ENCODE measurements at regions not wholly inside any gene's neighbourhood (a gene's known extent, or its start where the extent isn't known, plus 50 kb on each side); places are given as distances from the start of the nearest gene placed in this dataset.
A peak's percentile ranks its signal among the peaks of the same experiment; 100 is the strongest.
"Not testable (repeated sequence)": the region's sequence is repeated elsewhere in the genome, so short reads cannot be mapped to it uniquely, and the experiment has no call there.

DNA sequence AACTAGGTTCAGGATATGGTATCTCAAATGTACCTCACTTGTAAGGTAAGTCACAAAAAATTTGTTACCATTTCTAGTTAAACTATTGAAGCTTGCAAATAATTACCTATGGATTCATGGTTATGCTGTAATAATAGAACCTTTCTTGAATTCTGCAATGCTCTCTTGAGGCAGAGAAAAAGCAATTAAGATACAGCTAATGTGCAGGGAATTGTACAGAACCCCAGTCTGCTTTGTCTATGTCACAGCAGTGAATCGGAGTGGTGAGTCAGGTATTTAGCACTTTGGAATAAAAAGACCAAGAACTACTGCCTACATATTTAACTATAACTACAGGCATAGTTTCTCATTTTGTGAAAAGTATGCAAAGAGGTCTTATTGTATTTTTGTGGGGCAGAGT is 228.7 kb upstream of the GOT2 start:
- no peak for DNase-seq (ENCODE audit: low spot score)

DNA sequence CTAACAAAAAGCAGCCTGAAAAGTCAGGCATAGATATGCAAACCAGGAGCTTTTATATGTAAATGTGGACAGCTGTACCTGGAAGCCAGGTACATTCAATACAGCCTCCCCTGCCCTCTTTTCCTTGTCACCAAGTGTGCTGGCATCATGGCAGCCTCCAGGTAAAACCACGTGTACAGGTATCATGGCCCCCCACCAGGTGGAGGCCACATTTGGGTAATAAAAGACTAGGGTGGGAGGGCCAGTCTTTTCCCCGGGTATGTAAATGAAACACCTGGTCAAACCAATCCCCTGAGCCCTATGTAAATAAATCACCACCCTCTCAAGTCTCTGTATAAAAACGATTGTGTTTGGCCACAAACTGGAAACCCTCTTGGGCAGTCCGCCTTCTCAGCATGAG is 226.4 kb upstream of the GOT2 start:
- no peak for DNase-seq (ENCODE audit: low spot score)

DNA sequence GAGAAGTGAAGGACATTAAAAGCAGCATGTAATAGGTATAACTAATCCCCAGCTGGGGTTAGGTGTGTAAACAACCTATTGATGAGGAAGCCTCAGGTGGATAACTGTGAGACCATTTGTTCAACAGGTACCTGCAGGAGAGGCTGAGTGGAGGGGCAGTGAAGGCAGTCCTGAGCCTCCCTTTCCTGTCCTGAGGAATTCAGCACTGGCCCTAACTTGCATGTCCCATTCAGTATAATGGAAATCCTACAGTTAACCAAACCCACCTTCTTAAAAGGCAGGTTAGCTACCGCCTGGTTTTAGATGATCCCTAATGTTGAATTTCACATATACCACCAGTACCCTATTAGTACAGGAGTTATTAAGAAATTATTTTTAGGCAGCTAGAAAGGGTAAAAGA is 225.9 kb upstream of the GOT2 start:
- DNase-seq (ENCODE audit: low spot score), result no peak

DNA sequence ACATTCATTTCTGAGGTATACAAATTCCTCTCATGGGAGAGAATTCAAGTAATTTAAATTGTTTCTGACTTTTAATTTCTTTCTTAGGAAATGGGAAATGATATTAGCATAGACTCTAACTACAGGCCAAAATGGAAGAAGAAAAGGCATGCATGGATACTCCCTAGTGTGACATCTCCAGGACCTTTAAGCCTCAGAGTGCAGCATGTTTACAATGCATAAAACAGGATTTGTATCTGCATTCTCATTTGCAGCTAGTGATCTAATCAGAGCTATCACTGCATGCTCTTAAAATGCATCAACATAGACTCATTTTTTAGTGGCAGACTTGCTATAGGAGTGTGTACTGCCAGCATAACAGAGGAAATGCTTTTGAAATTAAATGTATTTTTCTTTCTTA is 224.6 kb upstream of the GOT2 start:
- no peak for DNase-seq (ENCODE audit: low spot score)

DNA sequence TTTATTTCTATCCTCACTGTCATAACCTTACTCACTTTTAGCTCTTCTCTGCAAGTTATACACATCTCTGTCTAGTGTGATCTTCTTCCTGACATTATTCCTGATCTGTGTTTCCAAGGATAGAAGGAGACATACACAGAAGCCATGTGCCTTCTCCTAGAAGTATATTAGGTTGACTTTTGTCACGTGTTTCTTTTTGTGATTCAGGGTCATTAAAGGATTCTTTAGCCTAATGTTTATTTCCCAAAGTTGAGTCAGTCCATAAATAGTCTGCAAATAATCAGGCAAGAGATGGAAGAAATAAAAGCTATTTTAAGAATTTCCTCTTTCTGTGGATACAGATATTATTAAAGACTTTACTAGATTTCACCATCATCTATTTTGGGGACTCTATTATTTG is 214.1 kb upstream of the GOT2 start:
- no peak for DNase-seq (ENCODE audit: low spot score)

DNA sequence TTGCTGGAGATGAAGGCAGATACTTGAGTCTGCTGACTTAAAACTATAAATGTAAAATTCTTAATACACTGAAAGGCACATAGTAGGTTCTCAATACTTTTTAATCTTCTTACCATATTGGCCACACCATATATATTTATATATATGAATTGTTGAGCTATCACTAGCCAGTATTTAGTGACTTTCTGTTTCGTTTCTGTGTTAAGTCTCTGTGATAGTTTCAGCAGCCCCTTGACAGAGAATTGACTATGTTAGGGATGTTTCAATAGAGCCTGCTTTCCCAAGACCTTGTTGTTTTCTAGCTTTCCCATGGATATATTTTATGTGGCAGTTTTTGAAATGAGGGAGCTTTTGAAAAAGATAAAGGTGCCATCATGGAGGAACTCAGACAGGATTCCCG is 206.5 kb upstream of the GOT2 start:
- no peak for DNase-seq (ENCODE audit: low spot score)

DNA sequence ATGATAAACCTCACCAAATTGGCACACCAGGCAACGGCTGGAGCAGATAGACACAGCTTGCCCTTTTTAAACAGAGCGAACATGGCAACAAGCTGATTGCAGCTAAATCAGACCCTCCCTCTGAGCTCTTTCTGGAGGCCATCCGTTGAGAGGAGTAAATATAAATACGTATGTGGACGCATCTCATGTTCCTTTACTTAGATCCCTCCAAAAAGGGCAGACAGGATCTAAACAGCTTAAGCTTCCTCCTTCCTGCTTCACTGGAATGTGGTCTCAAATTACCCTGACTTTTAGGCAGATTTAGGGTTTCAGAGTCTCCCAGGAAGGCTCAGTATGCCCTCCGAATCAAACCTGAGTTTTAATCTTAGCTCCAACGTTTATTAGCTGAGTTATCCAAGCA is 204.7 kb upstream of the GOT2 start:
- DNase-seq (ENCODE audit: low spot score), result no peak

DNA sequence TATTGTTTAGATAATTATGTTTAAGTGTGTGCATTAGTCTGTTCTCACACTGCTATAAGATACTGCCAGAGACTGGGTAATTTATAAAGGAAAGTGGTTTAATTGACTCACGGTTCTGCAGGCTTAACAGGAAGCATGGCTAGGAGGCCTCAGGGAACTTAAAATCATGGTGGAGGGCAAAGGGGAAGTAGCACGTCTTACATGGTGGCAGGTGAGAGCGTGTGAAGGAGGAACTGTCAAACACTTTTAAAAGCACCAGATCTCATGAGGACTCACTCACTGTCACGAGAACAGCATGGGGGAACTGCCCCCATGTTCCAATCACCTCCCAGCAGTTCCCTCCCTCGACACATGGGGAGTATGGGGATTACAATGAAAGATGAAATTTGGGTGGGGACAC is 203.5 kb upstream of the GOT2 start:
- DNase-seq (ENCODE audit: low spot score), result no peak

DNA sequence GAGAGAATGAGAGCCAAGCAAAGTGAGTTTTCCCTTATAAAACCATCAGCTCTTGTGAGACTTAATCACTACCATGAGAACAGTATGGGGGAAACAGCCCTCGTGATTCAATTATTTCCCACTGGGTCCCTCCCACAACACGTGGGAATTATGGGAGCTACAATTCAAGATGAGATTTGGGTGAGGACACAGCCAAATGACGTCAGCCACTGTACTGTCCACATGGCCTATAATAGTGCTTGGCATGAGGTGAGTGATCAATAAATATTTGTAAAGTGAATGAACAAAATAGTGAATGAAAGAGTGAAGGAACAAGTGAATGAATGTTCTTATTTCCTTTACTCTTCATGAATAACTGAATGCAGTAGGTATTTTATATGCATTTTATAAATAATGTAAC is 199.1 kb upstream of the GOT2 start:
- DNase-seq (ENCODE audit: low spot score), result no peak

DNA sequence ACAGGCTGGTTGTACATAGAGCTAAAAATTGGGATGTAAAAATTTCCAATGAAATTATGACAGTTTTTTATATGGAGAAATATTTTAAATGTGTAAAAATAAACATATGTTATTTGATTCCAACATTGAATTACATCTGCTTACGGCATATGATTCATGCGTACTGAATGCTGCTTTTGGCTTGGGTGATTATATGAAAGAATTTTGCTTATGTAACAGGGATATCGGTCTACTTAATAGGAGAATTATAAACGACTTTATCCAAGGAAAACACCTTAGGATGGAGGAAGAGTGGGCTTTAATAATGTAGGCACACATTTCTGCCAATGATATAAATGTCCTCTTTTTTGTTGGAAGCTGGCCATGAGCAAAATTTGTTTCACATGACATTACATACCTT is 197.3 kb upstream of the GOT2 start:
- no peak for DNase-seq (ENCODE audit: low spot score)

DNA sequence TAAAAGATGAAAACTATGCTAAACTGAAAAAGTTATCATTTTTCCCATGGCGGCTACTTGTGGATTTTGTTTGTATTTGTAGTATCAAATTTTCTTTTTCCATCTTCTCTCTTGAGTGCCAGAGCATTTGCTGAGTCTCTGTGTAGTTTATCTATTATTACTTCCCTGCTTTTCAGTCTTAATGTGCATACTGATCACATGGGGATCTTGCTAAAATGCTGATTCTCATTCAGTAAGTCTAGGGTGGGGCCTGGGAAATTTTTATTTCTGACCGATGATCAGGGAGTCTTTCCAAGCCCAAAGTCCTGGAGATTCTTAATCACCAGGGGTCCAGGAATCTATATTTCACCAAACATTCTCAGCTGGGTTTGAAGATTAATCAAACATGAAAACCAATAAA is 189.0 kb upstream of the GOT2 start:
- DNase-seq (ENCODE audit: low spot score), result no peak

DNA sequence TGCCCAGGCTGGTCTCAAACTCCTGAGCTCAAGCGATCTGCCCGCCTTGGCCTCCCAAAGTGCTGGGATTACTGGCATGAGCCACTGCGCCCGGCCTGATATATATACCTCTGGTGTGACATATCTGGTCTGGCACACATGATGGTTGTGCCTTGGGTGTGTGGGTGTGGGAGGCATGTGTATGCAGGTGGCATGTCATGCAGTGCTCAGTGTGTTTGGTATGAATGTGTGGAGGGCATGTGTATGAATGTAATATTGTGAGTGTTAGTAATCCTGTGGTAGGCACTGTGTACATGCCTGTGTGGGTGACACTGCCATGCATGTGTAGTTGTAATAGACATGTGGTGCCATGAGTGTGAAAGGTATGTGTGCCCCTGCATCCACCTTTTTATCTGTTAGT is 179.3 kb upstream of the GOT2 start:
- no peak for DNase-seq (ENCODE audit: low spot score)

DNA sequence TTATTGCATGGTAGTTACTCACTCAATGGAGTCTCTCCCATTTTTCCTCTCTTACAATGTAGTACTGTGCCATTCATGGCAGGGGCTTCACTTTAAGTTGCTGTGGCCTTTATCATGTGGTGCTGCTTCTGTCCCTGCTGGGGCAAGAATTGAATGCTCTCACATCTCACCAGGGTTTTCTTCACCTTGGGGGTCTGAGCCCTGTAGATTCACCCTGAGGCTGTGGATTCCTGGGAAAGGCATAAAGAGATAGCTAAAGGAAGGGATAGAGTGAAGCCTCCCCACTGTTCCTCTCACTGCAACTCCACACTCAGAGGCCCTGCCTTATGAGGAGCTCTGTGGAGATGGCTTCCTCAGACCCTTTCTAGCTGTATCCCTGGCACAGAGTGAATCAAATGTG is 178.5 kb upstream of the GOT2 start:
- no peak for DNase-seq (ENCODE audit: low spot score)

DNA sequence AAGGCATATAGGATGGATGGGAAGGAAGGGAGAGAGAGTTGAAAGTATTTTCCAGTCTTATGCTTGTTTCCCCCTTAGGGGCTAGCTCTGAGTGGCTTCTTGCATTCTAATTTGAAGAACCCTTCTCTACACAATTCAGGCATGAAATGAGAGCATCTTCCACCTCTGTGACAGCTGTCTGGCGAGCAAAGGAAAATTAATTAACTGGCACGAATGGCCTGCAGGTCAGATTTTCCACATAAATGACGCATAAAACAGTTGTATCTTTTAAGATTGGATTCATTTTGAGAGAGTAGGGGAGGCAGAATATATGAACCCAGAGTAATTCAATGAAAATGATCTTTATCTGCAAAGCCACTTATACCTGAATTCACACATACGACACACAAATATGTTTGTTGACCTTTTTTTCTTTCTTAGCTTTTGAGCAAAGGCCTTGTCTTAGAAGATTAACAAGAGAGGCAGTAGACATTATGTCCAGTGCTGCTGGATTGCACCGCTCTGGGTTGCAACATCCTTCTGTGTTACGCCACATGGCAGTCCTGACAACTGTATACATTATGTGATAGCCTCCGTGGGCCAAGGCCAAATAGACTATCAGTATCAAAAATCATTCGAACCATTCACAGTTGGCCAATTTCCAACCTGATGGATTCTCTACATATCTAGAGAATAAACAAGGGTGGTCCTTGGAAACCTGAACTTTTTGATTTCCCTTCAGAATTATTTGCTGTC is 173.0 kb upstream of the GOT2 start:
- DNase-seq (ENCODE audit: low spot score), result no peak

DNA sequence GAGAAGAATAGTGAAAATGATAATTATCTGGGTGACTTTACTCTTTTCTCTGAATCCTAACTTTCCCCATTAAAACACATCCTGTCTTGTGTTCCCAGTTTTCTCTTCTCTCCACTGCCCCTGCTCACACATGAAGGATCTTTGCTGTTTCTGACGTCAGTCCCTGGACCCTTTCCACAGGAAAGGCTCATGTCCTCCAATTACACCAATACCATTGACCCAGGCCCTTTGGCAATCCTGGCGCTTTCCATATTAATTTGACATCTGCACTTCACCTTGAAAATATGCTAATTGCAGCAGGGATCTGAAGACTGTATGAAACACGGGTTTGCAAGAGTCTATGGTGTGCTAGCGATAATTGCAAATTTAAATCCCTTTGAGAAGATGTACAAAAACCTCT is 170.2 kb upstream of the GOT2 start:
- DNase-seq (ENCODE audit: low spot score), result no peak

DNA sequence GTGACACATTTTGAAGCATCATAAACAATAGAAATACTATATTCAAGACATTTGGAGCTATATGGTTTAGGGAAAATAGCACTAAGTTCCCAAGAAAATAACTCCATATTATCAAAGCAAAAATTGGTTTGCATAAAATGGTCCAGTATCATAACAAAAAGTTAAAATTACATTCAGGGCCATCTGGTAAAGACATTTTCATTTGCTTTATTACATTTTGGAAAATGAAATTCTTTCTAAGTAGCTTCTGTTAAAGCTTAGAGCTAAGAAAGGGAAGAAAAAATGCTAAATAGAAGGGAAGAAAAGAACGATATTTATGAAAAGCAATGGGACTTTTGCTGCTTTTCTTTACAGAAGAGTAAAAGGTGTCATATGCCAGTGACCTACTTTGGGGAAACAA is 155.4 kb upstream of the GOT2 start:
- peak; percentile 1 for DNase-seq (ENCODE audit: low spot score)

DNA sequence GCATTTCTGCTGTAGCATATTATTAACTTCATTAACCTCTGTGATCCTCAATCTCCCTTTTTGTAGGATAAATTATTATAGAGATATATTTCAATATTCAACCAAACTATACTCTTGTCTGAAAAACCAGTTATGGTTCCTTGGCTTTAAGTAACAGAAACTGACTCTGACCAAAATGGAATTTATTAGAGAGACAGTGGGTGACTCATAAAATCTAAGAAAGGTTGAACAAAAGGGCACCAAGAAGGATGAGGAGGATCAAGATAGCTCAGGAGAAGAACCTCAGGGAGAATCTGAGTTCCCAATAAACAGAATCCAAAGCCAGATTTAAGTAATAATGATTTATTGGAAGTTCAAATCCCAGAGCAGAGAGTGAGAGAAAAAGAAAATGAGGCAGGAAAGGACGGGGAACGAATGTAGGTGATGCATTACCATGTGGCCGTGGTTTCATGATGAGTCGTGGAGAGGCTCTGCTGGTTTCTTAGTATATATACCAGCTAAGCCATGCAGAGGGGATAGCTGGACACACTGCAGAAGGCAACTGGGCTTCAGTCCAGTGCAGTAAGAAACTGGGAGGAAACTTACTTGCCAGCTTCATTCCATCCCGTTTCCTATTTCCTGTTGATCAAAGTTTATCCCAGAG is 151.5 kb upstream of the GOT2 start:
- no peak for DNase-seq (ENCODE audit: low spot score)

DNA sequence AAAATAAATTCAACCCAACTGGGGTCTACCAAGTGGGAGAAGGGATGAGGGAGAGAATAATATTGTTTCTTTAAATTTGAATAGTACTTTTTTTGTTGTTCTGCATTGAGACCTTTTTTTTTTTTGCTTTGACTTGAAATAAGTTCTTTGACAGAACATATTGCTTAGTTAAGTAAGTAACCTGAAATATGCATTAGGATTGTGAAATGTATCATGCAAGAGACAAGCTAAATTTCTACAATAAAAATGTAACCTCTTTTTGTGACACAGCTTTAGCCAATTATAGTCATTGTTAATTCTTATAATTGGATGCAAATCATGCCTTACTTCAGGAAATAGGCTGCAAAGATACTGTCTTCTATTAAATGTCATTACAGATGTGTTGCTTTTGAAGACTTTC is 150.0 kb upstream of the GOT2 start:
- no peak for DNase-seq (ENCODE audit: low spot score)

DNA sequence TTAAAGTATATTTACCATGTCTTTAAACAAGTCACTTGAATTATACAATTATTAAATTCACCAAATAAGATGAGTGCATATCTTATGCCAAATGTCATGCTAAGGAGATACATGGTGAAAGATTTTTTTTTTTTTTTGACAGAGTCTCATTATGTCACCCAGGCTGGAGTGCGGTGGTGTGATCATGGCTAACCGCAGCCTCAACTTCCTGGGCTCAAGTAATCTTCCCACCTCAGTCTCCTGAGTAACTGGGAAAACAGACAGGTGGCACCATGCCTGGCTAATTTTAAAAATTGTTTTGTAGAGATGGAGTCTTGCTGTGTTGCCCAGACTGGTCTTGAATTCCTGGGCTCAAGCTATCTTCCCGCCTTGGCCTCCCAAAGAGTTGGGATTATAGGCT is 149.0 kb upstream of the GOT2 start:
- no peak for DNase-seq (ENCODE audit: low spot score)

DNA sequence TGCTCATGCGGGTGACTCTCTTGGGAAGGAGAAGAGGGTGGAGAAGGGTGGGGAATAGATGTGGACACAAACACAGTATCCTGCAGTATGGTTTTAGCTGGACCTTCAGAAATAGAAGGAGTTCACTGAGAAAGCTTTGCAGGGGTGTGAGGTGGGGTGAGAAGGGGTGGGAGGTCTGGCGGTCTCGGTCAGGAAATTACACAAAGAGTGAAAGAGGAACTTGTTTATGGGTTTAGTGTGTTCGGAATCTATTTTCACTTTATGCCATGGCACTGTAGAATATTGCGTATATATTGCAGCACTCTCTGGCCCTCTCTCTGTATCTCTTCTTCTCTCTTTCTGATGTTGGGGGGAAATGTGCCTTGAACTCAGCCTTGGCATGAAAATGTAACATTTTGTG is 148.2 kb upstream of the GOT2 start:
- no peak for DNase-seq (ENCODE audit: low spot score)

DNA sequence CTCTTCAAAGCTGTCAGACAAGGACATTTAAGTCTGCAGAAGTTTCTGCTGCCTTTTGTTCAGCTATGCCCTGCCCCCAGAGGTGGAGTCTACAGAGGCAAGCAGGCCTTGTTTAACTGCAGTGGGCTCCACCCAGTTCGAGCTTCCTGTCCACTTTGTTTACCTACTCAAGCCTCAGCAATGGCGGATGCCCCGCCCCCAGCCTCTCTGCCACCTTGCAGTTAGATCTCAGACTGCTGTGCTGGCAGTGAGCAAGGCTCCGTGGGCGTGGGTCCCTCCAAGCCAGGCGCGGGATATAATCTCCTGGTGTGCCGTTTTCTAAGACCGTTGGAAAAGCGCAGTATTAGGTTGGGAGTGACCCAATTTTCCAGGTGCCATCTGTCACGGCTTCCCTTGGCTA is 144.5 kb upstream of the GOT2 start:
- not testable (repeated sequence) for DNase-seq (ENCODE audit: low spot score)

DNA sequence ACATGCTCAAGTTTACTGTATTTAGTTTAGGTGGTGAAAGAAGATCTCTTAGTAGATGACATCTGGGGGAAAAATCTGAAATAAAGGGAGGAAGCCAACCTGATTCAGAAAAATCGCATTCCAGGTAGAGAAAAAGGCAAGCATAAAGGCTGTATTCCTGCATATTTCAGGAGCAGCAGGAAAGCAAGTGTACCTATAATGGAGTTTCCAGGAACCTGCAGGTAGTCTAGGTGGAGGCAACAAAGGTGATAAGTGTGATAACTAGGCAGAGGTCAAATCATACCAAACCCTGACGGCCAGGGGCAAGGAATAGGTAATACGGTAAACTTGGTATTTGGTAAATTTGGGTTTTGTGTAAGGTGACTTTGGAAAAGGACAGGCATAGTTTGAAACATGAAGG is 132.8 kb upstream of the GOT2 start:
- DNase-seq (ENCODE audit: low spot score), result no peak

DNA sequence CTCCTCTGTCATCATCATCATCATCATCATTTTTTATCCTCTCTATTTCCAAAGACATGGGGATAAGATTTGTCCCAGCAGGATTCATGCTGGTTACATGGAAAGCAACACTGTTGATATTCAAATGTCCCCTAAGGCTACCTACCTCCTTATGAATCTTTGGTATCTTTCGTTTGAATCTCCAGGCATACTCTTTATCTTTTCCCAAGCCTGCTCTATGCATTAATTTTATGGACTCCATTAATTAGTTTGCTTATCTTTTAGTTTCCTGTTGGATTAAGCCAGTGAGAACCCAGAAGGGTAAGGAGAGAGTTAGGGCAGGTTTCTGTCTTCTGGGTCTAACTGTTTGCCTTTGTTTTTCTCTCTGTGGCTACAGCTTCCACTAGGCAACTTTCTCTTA is 129.6 kb upstream of the GOT2 start:
- DNase-seq (ENCODE audit: low spot score), result no peak

DNA sequence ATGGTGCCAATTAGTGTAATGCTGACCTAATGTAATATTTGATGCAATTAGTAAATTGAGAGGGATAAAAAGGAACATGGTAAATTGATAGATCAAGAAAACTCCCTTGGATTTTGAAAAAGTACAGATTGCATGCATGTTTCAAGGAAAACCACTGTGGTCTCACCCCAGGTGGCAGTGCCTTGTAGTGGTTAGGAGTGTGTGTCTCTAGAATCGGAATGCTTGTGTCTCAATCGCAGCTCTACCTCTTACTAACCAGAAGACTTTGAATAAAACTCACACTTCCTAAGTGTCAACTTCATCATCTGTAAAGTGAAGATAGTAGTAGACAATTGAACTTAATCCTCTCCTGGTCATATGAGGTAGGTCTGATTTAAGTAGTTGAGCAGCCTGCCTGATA is 128.9 kb upstream of the GOT2 start:
- DNase-seq (ENCODE audit: low spot score), result no peak
